ENCODE measurements at regions not wholly inside any gene's neighbourhood (a gene's known extent, or its start where the extent isn't known, plus 50 kb on each side); places are given as distances from the start of the nearest gene placed in this dataset.

GRCh38 chr1:175823406-175823805 is 80.0 kb upstream of the TNR start:
- DNase-seq, result no peak

- DNase-seq, result no peak
Measured at GRCh38 chr1:175822580-175822979, 79.2 kb upstream of the TNR start.

DNA sequence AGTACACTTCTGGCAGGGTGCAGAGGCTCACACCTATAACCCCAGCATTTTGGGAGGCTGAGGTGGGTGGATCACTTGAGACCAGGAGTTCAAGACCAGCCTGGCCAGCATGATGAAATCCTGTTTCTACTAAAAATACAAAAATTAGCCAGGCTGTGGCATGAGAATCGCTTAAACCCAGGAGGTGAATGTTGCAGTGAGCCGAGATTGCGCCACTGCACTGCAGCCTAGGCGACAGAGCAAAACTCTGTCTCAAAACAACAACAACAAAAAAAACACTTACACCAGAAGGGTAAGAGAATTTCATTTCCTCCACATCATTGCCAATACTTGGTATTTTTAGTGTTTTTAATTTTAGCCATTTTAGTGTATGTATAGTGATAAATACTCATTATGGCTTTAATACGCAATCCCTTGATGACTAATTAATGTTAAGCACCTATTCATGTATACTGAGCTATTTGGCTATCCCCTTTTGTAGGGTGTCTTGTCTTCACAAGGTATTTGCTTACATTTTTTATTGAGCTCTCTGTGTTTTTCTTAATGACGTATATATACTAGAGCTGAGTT is 77.1 kb upstream of the TNR start:
- no peak for DNase-seq

DNA sequence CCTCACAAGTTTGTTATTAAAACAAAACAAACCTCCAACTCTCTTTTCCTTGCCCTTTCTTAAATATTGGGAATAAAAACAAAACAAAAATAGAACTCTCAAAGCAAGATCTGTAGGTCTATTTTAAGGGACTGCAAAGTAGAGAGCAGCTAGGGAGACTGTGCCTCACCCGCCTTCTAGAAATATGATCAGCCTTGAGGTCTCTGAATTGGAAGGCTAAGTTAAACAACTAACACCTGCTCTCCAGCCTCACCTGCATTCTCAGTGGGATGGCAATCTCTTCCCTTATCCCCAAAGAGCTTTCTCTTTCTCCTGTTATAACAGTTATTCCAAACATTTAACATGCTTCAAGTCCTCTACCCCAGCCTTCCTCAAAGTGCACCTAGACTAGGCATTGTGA is 75.5 kb upstream of the TNR start:
- DNase-seq, result peak; percentile 86

- no peak for DNase-seq
Measured at GRCh38 chr1:175817445-175817844, 74.0 kb upstream of the TNR start.

- DNase-seq, result no peak
Measured at GRCh38 chr1:175814885-175815284, 71.5 kb upstream of the TNR start.

GRCh38 chr1:175812936-175813335 is 69.5 kb upstream of the TNR start:
- no peak for DNase-seq

- DNase-seq, result no peak
Measured at GRCh38 chr1:175810305-175810704, 66.9 kb upstream of the TNR start.

GRCh38 chr1:175808999-175809398 is 65.6 kb upstream of the TNR start:
- DNase-seq, result no peak

DNA sequence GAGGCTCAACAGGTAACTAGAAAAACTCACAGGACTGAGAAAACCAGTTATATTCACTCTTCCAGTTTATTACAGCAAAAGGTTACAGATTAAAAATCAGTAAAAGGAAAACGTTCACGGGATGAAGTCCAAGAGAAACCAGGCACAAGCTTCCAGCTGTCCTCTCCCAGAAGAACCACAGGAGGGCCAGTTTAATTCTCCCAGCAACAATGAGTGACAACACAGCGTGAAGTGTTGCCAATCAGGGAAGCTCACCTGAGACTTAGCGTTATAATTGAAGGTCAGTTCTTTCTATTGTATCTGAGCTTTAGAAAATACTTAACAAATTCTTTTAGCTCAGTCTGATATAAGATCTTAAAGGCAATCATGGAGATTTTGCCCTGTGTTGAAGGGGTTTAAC is 65.2 kb upstream of the TNR start:
- DNase-seq, result peak; percentile 69

- no peak for DNase-seq
Measured at GRCh38 chr1:175804561-175804960, 61.2 kb upstream of the TNR start.

GRCh38 chr1:175803413-175803812 is 60.0 kb upstream of the TNR start:
- DNase-seq, result no peak

GRCh38 chr1:175802407-175803123 is 59.2 kb upstream of the TNR start:
- DNase-seq, result no peak

DNA sequence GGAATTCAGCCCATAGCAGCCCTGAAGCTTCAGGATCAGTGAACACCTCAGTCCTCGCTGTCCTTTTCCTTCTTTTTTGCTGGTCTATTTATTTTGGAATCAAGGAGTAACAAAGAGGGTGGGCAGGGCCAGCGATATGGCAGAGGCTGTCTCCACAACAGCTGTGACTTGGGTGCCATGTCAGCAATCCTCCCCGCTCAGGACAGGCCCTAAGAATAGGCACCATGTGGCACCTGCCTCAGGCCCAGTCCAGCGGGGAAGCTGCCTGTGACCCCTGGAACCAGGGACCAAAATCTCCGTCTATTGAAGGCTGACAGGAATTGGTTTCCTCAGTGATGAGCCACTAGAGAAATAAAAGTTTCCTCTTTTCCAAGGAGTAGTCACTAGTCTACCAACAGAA is 58.6 kb upstream of the TNR start:
- no peak for DNase-seq

DNA sequence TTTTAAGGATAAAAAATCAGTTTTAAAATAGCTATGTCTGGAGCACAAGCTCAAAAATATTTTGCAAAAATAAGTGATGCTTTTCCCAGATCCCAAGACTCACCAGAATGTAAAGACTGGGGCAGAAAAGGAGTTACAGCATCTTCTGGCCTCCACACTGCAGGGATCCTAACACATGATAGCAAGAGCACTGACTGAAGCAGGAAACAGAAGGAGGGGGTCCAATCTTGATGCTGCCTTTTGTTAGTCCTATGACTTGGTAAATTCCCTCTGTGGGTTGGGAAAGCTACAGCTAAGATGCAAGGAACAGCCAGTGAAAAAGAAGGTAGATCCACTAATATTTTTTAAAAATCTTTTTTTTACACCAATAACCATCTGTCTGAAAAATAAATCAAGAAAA is 54.2 kb upstream of the TNR start:
- no peak for DNase-seq

DNA sequence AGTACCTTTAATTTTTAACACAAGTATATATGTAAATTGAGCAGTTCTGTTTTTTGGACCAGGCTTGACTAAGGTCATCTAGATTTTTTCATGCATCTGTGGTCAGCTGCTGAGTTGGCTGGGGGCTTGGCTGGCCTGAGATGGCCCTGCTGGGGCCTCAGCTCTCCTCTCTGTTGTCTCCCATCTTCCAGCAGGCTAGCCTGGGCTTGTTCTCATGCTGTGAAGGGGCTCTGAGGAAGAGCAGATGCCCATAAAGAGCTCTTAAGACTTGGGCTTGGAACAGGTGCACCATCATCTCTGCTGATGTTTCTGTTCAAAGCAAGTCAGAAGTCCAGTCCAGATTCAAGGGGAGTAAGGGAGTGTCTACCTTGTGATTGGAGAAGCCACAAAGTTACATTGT is 51.2 kb upstream of the TNR start:
- DNase-seq, result no peak

DNA sequence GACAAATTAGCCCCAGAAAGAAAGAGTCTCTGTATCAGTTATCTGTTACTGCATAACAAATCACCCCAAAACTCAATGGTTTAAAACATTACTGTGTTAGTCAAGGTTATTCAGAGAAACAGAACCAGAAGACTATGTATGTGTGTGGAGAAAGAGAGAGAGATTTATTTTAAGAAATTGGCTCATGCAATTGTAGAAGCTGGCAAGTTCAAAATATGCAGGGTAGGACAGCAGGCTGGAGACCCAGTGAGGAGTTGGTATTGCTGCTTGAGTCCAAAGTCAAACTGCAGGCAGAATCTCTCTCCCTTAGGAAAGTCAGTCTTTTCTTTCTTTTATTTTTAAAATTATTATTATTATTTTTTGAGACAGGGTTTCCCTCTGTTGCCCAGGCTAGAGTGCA is 50.2 kb upstream of the TNR start:
- no peak for DNase-seq

Measured in NCI-H510A treated with DMSO at 0.1 percent for 48 hours (cell line).